NCI-H748 treated with DMSO at 0.1 percent for 48 hours (cell line): ENCODE measurements at regions not wholly inside any gene's neighbourhood (a gene's known extent, or its start where the extent isn't known, plus 50 kb on each side); places are given as distances from the start of the nearest gene placed in this dataset.

ENCODE experiments used
- DNase-seq: peaks from one replicate; lab custom pipeline; 2025; lab: John Stamatoyannopoulos, UW

DNA sequence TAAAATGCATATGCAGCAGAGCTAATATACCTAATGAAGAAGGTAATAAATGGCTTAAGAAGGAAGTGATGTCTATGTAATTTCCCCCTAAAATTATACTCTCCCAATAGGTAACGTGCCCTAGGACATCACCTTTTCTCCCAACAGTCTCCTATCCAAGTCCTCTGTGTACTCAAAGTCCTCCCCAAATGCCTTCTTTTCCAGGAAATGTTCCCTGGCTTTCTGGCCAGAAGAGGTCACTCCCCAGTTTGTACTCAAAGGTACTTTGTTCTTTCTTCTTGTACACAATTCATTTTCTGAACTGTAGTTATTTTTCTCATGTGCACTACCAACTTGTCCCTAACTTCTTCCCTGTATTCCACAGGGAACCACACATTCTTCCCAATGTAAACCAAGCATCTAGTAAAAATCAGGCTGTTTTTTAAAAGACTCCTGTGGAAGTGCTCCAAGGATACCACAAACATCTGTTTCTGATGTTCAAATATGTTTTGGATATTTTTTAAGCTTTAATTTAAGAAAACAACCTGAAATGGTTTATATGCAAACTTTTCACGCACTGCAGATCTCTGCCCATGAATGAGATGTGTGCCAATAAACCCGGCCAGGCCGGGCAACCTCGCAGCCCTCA lies 262.3 kb upstream of the KLF14 start:
- no peak for DNase-seq

DNA sequence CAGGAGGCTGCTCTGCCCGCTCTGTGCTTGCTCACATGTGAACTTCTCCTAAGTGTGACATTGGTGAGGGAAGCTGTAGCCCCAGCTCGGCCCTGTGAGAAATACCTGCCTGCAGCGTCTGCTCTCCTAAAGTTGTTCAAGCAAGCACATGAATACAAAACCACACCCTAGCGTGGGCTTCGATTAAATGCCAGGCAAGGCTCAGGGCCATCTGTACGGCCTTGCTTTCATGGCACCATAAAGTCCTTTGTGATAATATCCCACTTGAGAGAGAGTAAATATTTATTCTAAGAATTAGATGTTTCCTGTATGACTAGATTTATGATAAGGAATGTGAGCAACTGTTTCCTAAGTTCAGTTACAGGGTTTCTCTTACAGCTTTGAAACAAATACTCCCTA lies 262.8 kb upstream of the KLF14 start:
- DNase-seq: peak; percentile 80

DNA sequence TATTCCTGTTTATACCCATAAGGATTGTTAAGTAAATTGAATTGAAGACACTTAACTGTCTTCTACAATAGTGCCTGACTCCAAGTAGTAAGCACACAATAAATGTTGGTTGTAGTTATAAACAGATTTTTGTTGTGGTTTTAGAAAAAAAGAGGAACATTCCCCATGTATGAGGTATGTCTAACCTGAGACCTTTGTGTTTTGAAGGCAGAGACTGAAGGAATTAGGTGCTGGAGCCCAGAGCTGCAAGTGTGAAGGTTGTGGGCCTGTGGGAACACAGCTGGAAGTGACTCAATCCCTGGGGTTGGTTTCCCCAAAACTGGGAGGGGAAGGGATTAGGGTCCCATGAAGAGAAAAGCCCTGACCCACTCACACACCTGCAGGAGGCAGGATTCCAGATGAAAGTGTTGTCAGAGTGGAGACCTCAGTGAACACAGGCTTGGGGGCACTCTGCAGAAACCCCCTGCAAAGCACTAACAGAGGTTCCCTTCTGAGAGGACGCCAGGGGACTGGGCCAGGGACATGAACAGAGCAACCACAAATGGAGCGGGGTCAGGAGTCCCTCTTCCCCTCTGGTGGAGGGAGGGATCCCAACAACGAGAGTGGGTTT lies 265.1 kb upstream of the KLF14 start:
- no peak for DNase-seq

DNA sequence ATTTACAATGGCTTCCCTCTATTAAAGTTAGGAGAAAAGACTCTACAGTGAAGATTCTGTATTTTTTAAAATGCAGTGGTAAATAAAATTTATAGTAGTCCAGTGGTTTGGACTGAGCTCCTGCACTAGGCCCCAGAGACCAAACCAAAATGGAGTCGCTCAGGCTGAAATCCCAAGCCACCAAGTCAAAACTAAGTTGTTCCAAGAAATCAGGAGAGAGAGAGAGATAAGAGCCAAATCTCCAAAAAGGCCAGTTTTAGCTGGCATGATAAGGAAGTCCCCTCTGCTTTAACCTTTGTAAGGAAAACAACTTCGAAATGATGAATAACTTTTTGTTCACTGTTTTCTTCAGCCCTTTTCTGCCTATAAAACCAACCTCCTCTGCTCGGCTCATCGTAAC lies 265.9 kb upstream of the KLF14 start:
- DNase-seq: no peak

DNA sequence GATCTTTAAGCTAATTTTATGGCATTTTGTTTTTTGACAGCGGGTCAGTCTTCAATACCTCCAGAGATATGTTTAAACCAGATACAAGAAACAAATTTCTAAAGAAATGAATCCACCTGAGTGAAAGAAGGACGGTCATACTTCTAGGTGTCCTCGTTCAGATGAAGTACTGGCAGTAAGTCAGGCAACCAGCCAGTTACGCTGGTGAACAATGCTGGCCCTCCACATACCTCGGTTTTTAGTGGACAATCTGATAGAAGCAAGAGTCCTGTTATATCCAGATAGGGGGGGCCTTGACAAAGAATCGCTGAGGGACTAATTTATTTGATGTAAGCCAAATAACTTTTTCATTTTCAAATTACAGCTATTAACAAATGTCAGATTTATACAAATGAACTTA lies 266.4 kb upstream of the KLF14 start:
- DNase-seq: no peak

DNA sequence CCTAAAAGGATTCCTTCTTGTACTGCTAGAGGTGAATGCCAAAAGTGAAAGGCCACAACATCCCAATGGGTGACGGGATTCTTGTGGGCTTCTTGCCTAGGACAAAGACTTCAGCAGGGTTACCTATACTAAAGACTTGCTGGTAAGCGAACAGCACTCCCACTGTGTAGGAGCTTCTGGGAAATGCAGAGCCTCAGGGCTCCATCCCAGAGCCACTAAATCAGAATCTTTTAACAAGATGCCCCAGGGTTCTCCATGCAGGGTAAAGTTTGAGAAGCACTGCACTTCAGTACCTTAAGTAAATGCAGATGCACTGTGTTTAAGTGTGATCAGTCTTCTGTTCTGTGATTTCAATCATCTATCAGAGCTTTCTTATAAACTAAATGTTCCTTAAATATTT lies 266.9 kb upstream of the KLF14 start:
- no peak for DNase-seq

DNA sequence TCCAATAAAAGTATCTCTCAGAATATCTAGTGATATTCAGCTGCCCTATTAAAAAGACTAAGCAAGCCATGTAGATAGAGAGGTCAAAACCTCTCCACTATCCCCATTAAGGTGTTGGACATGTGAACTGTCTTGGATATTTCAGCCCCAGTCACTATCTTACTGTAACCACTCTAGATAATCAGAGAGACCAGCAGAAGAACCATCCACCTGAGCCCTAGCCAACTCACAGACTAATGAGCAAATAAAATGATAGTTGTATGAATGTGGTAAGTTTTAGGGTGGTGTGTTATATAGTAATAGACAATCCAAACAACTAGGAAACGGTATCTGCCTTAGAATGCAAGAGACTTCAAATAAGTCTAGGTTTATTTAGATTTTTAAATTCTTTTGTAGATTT lies 268.6 kb upstream of the KLF14 start:
- no peak for DNase-seq

DNA sequence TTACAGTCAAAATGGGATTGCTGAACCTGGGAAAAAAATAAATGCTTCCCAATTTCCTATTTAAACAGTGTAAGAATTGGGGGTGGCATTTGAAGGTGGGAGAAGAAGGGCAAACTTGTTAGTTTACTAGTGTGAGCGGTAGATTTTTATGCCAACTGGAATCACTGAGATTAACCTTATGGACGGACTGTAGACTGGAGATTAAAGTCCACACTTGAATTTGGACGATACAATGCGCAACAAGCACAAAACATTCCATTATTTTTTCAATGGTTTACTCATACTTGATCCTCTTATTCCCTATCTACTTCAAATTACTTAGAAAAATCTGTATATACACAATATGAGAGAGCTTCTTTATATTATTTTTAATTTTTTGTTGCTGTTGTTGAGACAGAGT lies 269.6 kb upstream of the KLF14 start:
- DNase-seq: no peak

DNA sequence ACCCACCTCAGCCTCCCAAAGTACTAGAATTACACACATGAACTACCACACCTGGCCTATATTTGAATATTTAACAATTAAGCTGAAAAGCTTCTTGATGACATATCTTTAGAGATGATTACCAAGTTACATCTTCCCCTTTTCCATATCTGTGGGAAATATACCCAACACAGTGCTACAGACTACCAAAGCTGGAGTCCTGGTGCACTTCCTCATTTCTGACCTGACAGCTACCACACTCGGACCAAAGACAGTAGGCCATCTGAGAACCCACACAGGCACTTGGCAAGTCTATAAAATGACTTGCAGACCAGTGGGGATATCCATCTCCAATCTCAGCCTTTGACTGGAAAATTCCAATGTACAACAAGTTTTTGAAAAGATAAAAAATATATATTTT lies 270.4 kb upstream of the KLF14 start:
- DNase-seq: no peak

DNA sequence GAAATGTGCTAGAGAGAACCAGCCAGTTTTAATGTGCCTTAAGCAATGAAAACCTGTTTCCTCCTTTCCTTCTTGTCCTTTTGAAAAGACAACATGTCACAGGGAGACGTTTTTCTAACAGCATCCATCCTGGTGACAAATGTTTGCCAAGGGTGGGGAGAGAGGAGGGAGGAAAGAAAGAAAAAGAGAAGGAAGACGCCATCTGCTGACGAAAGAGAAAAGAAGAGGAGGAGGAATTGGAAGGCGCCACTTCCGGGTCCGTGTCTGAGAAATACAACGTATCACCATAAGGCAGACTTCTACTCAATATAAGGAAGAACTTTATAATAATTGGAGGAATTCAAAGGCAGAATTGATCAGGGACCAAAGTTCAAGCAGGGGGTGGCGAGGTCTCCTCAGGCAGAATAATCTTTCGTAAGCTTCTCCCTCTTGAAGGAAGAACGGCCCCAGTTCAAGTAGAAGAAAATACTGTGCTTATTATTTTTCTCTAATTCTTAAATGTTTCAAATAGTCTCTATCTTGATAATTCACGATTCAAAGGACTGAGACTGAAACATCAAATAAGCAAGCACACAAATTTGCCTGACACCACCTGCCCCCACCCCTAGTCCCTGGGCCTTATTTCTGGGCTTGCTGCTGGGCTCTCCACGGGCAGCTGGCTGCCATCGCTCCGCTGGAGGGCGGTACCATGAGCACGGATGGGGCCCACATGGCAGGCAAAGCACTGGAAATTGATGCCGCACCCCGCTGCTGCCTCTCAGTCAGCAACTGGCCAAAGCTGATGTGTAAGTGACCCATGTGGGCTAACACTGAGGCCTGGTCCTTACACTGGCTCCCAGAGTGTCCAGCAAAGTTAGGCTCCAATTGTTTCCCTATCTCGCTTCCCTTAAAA lies 273.7 kb upstream of the KLF14 start:
- DNase-seq: peak; percentile 45

DNA sequence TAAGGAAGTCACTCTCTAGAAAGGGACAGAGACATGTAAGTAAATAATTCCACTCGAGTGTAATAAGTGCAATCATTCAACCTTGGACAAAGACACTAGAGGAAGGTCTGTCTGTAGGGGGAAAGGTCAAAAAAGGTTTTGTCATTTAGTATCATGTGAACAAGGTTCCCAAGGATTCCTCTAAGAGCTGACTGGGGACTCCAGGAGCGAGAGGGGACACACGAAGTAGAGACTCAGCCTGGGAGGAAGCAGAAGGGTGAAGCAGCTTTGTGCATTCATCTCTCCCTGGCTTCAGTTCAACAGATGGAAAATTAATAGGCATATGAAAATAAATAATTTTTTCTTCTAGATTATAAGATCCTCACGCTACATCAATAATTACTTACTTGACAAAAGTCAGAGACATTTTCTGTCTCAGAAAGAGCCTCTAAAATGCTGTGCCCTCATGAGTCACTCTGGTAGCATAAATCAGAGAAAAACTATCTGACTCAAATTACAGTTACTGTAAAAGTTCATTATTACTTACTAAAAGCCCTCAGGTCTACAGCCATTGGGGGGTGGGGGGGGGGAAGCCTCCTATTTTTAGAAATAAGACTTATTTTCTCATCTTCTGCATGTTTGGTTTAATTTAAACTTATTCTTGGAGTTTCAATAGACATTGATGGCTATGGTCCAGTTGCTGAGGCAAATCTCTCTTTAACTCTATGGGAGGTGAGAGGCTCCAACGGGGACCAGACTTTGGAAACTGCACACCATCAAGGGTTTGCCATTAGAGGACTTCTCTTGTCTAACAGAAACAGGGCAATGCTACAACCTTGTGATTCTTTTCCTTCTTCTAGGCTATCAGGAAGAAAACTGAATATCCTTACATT lies 275.1 kb upstream of the KLF14 start:
- no peak for DNase-seq

DNA sequence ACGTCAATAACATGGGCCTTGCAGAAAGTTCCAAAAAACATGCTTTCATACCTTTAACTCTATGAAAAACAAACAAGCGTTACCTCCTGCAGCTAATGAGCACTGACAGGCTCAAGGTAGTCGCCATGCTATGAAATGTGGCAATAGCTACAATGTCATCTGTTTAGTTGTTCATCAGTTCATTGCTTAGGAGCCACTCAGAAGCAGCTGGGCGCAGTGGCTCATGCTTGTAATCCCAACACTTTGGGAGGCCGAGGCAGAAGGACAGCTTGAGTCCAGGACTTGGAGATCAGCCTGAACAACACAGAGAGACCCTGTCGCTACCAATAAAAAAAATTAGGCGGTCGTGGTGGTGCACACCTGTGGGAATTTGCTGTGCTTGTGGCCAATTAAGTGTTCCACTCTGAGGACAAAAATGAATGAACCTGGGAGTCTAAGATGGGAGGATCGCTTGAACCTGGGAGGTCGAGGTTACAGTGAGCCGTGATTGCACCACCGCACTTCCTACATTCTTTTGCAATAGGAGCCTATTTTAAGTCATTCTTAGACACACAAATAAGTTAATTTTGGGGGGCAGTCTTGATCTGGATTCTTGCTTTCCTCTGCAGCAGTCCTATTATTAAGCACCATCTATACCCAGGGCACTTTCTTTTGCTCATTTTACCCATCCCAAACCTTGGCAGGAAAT lies 276.2 kb upstream of the KLF14 start:
- DNase-seq: no peak

DNA sequence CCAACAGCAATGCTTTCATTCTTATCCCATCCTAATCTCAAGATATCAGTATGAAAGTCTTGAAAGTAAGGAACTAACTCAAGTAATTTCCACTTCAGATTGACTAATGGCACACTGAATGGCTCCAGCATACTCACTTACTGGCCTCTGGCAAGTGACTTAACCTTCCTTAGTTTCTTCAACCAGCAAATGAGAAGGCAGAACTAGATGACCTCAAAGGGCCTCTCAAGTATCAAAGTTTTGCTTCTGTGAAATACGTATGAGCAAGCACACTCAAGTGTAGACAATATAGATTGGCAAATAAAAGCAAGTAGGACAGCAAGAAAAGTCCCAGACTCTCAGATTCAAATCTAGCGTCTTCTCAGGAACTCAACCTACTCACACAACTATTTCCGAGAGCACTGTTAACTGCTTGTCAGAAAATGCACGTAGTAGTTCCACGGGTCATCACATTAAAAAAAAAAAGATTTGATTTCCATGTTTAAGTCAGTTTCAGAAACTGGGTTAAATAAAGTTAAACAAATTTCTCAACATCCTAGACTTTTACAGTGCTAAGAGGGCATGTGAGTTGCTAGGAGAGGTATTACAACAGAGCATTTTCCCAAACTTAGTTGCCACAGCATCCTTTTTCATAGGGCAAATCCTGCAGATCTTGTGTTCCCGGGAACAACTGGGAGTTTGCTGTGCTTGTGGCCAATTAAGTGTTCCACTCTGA lies 276.9 kb upstream of the KLF14 start:
- no peak for DNase-seq

DNA sequence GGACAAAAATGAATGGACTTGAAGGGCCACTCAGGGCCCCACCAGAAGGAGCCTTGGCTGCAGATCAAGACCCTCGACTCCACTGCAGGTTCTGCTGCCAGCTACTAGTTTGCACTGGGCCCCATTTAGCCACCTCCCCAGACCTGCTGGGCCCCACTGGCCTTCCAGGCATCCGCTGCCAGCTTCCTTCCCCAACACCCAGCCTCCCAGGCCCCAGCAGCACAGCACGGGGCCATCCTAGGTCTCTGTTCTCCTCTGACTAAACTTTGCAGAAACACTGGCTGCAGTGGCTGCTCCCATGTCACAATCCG lies 277.4 kb upstream of the KLF14 start:
- no peak for DNase-seq

DNA sequence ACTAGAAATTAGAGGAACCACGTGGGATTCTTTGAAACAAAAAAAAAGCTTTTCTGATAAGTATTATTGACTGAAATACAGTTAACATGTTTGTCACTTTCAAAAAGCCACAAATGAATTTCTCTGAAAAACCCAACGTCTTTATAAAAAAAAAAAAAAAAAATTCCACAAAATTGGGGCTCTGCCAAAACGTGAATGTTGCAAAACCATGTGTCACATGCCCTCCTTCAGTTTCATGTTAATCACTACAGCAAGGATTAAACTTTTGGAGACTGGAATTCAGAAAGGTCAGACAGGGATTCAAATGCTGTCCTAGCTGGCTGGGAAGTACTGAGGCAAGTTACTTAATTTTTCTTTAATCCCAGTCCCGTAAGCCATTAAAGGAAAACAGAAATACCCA lies 278.0 kb upstream of the KLF14 start:
- no peak for DNase-seq

DNA sequence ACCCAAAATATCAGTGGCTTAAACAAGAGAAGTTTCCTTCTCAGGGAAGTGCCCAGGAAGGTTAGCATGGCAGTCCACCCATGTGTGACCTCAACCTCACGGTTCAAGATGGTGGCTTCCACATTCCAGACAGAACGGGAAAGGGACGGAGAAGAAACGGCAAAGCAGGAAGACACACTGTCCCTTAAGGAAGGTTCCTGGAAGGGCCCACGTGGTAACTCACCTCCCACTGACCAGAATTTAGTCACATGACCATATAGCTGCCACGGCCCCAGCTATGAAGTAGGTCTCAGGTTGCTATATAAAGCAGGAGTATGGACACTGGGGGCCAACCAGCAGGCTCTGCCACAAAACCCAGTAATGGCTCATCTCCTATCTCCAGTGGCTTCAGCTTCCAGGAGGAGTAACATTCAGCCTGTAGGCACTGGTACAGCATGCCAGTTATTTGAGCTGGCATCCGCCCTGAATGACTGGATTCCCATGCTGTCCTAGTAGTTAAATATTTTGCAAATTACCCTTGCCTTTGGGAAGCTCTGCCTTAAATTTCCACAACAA lies 278.5 kb upstream of the KLF14 start:
- DNase-seq: no peak

DNA sequence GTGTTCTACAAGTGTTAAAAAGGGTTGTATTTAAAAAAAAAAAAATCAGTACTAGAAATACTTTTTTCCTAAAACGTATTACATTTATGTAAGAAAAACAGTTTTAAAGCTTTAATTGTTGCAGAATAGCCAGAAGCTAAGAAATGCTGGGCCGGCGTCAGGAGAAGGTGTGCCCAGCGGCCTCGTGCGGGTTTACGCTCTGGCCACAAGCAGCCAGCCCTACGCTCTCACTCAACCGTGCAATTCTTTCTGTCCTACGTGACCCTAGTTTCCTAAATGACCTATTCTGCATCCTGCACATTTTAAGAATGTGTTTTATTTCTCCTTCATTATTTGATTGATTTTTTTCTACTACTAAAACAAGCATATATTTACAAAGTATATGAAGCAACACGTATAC lies 279.7 kb upstream of the KLF14 start:
- DNase-seq: no peak

DNA sequence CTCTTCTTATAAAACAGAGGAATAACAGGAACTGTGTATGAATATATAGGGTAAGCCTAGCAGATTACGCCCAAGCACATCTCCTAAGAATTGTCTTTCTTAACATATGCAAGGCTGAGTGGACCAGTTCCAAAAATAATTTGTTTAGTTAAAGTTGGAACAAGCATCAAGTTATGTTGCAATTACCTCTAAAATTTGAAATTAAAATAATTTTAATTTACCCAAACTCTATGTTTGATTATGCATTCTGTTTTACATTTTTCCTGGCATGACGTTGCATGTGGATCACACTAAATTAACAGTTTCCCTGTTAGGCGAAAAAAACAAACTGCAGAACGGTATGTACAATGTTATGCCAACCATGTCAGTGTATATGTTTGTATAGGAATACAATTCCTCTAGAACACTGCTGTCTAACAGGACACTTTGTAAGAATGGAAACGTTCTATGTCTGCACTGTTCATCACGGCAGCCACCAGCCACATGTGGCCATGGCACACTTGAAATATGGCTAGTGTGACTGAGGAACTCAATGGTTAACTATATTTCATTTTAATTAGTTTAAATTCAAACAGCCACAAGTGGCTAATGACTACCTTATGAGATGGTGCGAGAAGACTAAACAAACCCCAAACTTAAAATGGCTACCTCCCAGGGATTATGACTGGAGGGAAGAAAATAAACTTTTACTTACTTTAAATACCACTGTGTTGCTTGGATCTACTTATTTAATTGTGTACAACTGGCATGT lies 281.1 kb upstream of the KLF14 start:
- no peak for DNase-seq

DNA sequence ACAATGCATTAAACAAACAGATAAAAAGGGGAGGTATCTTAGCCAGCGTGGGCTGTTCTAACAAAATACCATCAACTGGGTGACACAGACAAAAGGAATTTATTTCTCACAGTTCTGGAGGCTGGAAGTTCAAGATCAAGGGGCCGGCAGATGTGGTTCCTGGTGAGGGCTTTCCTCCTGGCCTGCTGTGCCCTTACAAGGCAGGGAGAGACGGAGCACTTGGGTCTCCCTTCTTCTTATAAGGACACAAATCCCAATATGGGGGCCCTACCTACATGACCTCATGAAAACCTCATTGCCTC lies 281.6 kb upstream of the KLF14 start:
- no peak for DNase-seq

DNA sequence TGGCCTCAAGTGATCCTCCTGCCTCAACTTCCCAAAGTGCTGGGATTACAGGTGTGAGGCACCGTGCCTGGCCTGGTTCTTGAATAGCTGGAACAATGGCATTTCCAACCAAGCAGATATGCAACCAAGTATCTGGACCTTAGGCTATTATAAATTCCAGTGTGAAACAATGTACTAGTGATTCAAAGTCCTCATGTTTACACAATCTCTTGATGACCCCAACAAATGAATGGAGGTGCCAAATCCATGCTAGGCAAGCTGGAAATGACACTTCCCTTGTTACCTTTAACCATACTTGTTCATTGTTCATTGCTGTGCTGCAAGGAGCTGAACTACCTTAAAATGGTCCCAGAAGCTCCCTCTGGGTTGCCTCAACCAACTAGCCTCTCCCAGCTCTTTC lies 282.2 kb upstream of the KLF14 start:
- no peak for DNase-seq
